ENCODE measurements at regions not wholly inside any gene's neighbourhood (a gene's known extent, or its start where the extent isn't known, plus 50 kb on each side); places are given as distances from the start of the nearest gene placed in this dataset.

DNA sequence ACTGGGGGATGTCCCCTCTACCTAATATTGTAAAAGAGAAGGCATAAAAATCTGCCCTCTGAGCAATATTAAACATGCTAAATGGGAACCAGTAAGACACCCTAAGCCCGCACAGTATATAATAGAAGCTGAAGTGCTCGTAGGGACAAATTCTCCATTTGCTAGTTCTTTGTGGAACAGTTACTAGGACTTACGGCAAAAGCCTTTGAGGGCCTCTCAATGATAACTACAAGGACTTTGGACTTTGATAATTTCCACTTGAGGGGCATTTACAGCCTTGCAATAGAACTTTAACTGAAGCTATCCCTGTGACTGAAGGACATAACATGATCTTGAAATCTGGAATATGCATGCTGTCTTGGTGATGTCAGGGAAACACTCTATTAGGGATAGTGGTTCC, 111.5 kb upstream of the IFNG-AS1 start:
- TF ChIP-seq, protein P1, sequence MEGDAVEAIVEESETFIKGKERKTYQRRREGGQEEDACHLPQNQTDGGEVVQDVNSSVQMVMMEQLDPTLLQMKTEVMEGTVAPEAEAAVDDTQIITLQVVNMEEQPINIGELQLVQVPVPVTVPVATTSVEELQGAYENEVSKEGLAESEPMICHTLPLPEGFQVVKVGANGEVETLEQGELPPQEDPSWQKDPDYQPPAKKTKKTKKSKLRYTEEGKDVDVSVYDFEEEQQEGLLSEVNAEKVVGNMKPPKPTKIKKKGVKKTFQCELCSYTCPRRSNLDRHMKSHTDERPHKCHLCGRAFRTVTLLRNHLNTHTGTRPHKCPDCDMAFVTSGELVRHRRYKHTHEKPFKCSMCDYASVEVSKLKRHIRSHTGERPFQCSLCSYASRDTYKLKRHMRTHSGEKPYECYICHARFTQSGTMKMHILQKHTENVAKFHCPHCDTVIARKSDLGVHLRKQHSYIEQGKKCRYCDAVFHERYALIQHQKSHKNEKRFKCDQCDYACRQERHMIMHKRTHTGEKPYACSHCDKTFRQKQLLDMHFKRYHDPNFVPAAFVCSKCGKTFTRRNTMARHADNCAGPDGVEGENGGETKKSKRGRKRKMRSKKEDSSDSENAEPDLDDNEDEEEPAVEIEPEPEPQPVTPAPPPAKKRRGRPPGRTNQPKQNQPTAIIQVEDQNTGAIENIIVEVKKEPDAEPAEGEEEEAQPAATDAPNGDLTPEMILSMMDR (IDR thresholded peaks at IDR 0.05; ENCODE audit: low read depth, low read length) = no peak
- no peak for TF ChIP-seq POLR2A (IDR thresholded peaks at IDR 0.05; ENCODE audit: extremely low read depth, insufficient read length)
- TF ChIP-seq, protein P2, sequence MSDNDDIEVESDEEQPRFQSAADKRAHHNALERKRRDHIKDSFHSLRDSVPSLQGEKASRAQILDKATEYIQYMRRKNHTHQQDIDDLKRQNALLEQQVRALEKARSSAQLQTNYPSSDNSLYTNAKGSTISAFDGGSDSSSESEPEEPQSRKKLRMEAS (IDR thresholded peaks at IDR 0.05; ENCODE audit: low read depth, low read length) = no peak
- no peak for TF ChIP-seq MYC (IDR thresholded peaks at IDR 0.05; ENCODE audit: low read depth, low read length)
- DNase-seq (ENCODE audit: low read depth) = no peak
- H3K4me3 ChIP-seq (ENCODE audit: low read depth, low read length) = no peak overlapping the region

DNA sequence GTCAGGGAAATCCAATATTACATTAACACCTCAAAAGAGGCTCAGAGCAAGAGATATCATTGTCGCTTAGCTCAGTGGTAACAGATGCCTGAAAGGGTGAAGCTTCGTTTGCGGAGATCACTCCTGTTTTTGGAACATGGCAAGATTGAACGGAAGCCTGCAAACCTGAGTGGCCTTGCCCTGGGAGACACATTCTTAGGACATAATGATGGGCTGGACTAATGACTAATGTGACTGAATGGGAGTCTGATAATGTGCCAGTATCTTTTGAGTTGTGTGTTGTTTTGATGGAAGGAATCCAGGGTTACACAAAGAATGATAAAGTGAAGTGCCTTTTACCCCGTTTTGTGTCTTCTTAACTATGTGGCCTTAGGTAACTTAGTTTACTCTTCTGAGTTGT, 109.3 kb upstream of the IFNG-AS1 start:
- DNase-seq (ENCODE audit: low read depth) = no peak
- H3K4me3 ChIP-seq (ENCODE audit: low read depth, low read length) = no peak overlapping the region
- TF ChIP-seq, protein P1 (IDR thresholded peaks at IDR 0.05; ENCODE audit: low read depth, low read length) = no peak
- TF ChIP-seq POLR2A (IDR thresholded peaks at IDR 0.05; ENCODE audit: extremely low read depth, insufficient read length) (no peak), MYC (IDR thresholded peaks at IDR 0.05; ENCODE audit: low read depth, low read length) (no peak)
- TF ChIP-seq, protein P2 (IDR thresholded peaks at IDR 0.05; ENCODE audit: low read depth, low read length) = no peak

DNA sequence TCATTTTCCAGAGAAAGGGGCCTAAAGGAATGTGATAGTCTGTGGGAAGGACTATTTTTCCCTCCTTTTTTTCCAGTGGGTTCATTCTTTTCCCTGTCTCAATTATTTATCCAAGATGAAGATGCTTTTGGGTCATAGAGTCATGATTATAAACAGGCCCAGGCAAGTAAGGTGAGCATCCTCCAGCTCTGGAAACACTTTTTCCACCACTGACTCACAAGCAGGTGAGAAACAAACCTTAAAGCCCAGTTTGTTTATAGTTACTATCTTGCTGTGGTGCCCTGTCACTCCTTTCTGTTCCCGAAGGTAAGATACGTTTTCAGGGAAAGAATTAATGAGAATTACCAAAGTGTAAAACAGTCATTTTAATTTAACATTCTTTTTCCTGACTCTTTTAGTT, 107.7 kb upstream of the IFNG-AS1 start:
- no peak overlapping the region for H3K4me3 ChIP-seq (ENCODE audit: low read depth, low read length)
- no peak for DNase-seq (ENCODE audit: low read depth)
- TF ChIP-seq POLR2A (IDR thresholded peaks at IDR 0.05; ENCODE audit: extremely low read depth, insufficient read length) (no peak), MYC (IDR thresholded peaks at IDR 0.05; ENCODE audit: low read depth, low read length) (no peak)
- TF ChIP-seq, protein P2 (IDR thresholded peaks at IDR 0.05; ENCODE audit: low read depth, low read length) = no peak
- TF ChIP-seq, protein P1 (IDR thresholded peaks at IDR 0.05; ENCODE audit: low read depth, low read length) = no peak

DNA sequence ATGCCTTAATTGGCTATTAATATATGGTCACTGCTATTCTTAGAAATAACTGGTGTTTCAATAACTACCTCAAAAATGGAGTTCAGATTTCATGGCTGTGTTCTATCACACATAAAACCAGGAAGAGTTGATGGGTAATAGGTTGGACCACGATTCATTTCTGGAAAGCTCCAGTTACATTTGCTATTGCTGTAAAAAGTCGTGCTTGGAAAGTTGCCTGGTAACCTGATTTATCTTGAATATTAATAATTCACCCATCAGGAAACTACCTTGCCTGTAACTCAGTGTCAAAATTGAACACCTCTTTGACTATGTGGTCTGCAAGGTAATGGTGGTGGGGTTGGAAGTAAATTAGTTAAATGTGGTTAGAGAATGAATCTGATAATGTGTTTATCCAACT, 104.7 kb upstream of the IFNG-AS1 start:
- TF ChIP-seq POLR2A (IDR thresholded peaks at IDR 0.05; ENCODE audit: extremely low read depth, insufficient read length) (no peak), MYC (IDR thresholded peaks at IDR 0.05; ENCODE audit: low read depth, low read length) (no peak)
- TF ChIP-seq, protein P2 (IDR thresholded peaks at IDR 0.05; ENCODE audit: low read depth, low read length) = no peak
- DNase-seq (ENCODE audit: low read depth) = no peak

DNA sequence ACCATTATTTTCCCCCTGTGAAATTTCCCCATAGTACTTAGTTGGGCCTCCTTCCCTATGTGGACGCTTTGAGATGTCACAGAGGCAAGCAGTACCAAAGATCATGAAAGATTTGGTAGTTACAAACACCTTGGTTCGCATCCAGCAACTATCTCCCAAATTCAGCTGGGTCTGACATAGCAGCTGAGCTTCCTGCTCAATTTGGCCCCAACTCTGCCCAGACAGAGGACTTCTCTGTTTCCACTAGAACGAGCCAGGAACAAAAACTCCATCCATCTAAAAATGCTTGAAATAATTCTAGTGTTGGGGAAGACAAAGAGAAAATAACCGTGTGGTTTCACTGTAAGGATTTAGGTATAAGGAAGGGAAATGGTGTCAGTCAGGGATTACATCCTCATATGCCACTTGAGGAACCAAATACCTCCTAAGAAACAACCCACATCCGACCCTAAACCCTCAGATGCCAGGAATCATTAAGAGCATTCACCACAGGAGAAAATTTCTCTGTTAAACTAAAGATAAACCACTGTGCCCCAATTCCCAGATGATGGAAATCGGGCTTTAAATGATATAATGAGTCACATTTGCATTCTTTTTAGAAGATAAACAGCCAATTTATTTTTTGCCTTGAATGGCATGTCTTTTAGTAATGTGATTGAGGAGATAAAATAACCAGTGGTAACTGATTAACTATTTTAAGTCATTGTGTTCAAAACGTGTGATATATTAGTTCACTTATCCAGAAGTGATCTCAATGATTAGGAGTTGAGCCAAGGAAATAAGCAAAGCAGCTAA, 103.7 kb upstream of the IFNG-AS1 start:
- TF ChIP-seq POLR2A (IDR thresholded peaks at IDR 0.05; ENCODE audit: extremely low read depth, insufficient read length) (no peak), MYC (IDR thresholded peaks at IDR 0.05; ENCODE audit: low read depth, low read length) (no peak)
- TF ChIP-seq, protein P1 (IDR thresholded peaks at IDR 0.05; ENCODE audit: low read depth, low read length) = no peak
- TF ChIP-seq, protein P2 (IDR thresholded peaks at IDR 0.05; ENCODE audit: low read depth, low read length) = no peak
- DNase-seq (ENCODE audit: low read depth) = no peak
- H3K4me3 ChIP-seq (ENCODE audit: low read depth, low read length) = no peak overlapping the region

More for the DNA sequence above, 104.7 kb upstream of the IFNG-AS1 start:
- H3K4me3 ChIP-seq (ENCODE audit: low read depth, low read length) = no peak overlapping the region

DNA sequence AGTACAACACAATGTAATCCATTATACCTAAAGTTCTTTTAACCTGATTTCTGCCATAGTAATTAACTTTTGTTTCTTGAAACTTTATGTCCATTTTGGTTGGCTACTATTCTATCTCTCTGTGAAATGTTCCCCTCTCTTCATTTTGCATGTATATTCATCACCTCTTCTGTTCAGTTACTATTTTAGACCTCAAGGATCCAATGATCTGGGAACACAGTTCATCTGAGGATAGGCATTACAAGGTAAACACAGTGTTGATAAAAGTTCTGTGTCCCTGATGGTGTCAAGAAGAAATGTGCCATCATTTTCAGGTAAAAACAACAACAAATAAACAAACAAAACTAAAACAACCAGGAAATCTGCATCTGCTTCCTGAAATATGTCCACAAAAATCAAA, 102.2 kb upstream of the IFNG-AS1 start:
- DNase-seq (ENCODE audit: low read depth) = no peak
- no peak overlapping the region for H3K4me3 ChIP-seq (ENCODE audit: low read depth, low read length)
- TF ChIP-seq, protein P1 (IDR thresholded peaks at IDR 0.05; ENCODE audit: low read depth, low read length) = no peak
- no peak for TF ChIP-seq POLR2A (IDR thresholded peaks at IDR 0.05; ENCODE audit: extremely low read depth, insufficient read length)
- no peak for TF ChIP-seq MYC (IDR thresholded peaks at IDR 0.05; ENCODE audit: low read depth, low read length)
- TF ChIP-seq, protein P2 (IDR thresholded peaks at IDR 0.05; ENCODE audit: low read depth, low read length) = no peak

Measured in NB4 (cell line).